NCI-H2171 treated with DMSO at 0.1 percent for 48 hours (cell line): ENCODE measurements at regions not wholly inside any gene's neighbourhood (a gene's known extent, or its start where the extent isn't known, plus 50 kb on each side); places are given as distances from the start of the nearest gene placed in this dataset.
A peak's percentile ranks its signal among the peaks of the same experiment; 100 is the strongest.

Source experiments
- DNase-seq: peaks from one replicate; lab custom pipeline; 2025; lab: John Stamatoyannopoulos, UW

DNA sequence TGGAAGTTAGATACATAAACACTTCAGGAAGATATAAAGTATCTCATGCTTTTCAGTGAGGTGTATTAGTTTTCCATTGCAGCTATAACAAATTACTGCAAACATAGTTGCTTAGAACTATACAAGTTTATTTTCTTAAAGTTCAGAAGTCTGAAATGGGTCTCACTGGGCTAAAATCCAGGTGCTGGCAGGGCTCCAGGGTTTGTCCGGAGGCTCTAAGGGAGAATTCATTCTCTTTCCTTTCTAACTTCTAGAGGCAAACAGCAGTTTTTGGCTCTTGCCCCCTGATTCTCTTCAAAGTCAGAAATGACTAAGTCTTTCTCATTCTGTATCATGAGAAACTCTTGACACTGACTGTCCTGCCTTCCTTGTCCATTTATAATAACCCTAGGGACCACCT, 138.8 kb downstream of the AASDHPPT start:
- DNase-seq, result no peak

DNA sequence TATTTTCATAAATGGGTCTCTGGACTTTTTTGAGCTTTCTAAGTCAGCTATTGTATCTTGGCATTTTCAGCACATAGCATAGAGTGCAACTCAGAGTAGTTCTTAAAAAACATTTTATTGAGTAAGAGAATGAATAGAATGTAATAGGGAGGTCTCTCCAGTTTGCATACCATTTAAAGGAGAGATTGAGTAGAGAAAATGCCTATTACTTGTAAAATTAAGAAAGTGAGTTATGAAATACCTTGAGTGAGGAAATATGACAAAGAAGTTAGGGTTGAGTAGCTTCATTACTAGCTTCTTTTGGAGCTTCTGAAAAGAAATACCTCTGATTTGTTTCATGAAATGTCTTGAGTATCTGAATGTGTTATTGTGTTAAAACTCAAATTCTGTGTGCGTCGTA, 140.0 kb downstream of the AASDHPPT start:
- DNase-seq, result no peak

DNA sequence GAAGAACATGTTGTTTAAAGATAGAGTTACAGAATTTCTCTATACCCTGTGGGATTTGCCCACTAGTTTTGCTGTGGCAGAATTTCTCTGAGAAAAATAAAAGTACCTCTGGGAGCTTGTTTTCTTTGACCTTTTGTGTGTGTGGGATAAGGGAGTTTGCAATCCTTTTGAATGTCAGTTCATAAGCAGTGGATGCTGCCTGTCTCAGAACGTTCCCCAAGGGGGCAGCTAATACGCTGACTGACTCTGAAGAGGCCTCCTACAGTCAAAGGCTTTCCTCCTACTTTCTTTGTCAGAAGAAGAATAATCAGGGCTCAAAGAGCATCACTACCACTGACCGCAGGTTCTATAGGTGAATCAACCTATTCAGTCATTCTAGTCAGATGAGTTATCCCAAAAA, 140.6 kb downstream of the AASDHPPT start:
- no peak for DNase-seq

DNA sequence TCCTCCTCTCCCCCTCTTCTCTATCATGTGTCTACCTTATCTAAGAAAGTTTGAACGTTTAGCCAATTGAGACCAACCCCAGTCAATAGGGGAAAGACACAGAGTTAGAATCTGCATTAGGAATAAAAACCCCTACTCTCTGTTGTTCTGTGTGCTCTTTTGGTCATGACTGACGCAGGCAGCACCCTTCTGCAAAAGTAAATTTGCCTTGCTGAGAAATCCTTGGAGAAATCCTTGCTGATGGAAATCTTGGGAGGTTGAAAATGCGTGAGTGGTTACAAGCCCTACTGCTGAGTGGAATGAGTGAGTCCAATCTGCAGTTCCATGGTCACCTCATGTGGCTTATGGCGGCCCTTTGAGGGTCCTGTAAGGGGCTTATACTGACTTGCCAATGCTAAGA, 145.2 kb downstream of the AASDHPPT start:
- no peak for DNase-seq

DNA sequence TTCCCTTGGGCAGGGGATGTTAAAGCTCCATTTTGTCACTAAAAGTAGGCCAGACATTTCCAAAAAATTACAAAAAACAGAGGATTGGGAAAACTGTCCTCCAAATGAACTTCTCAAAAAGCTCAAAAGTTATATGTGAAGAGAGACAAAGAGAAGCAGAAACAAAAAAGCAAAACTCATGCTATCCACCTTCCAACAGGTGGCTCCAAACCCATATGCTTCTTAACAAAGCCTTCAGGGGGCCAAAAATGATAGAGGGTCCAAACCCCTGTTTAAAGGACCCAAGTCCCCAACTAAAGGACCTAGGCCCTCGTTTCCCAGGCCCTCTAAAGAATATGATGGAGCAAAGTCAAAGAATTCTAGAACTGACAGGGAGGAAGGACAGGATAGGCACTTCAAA, 146.7 kb downstream of the AASDHPPT start:
- DNase-seq, result no peak

DNA sequence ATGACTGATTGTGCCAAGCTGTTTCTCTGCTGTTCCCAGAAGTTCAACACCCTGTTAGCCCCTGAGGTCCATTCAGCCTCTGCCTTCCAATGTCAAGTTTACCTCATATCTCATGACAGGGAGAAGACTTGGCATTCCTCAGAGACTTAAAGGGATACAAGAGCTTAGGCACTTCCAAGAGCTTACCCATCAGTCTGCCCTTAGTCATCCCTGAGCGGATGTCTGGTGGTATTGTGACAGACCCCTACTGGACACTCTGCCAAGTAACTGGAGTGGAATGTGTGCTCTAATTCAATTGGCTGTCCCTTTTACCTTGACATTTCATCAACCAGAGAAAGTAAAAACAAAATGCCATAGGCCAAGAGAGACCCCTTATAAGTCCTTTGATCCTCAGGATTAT, 151.5 kb downstream of the AASDHPPT start:
- DNase-seq, result no peak

DNA sequence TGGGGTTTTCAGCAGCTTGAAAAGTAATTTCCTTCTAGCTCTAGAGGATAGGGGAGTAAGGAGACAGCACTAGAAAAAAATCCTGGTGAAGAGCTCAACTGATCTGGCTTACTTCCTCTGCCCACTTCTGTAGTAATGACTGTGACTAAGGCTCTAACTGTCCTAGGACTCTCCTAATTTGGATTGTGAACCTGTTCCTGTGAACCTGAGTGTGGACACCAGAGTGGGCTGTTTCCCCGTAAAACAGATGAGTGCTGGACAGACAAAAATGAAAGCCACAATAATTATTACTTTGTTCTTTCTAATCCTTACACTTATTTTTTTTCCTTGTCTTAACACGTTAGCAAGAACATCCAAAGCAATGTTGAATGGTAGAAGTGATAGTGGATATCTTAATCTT, 154.1 kb downstream of the AASDHPPT start:
- DNase-seq, result no peak

DNA sequence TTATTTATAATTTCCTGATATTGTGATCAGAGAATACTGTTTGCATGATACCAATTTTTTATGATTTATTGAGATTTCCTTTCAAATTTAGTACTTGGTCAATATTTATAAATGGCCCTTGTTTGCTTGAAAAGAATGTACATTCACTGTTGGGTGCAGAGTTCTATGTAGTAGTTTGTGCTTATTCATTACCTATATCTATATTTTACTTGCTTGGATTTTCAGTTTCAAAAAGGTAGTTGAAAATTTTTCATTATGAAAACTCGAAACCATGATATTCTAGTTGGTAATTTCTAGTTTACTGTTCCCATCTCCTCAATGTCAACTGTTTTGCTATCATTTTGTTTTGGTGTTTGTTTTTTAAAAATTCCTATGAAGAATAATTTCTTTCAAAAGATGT, 155.7 kb downstream of the AASDHPPT start:
- no peak for DNase-seq

DNA sequence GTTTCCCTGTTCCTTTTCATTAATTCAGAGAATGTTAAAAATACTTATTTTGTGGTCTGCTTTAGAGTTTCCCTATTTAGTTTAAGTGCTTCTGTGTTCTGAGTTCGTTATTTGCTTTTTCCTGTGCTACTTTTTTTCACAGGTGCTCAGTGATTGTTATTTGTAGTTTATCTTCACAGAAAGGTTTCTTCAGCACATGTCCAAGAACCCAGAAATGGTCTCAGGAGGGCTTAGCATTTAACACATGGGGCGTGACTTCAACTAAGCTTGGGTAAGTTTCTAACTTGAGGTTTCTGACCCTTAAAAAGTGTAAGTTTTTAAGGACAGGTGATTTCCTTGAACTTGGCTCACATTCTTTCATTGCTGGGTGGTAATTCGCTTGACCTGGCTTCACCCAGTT, 157.3 kb downstream of the AASDHPPT start:
- no peak for DNase-seq

DNA sequence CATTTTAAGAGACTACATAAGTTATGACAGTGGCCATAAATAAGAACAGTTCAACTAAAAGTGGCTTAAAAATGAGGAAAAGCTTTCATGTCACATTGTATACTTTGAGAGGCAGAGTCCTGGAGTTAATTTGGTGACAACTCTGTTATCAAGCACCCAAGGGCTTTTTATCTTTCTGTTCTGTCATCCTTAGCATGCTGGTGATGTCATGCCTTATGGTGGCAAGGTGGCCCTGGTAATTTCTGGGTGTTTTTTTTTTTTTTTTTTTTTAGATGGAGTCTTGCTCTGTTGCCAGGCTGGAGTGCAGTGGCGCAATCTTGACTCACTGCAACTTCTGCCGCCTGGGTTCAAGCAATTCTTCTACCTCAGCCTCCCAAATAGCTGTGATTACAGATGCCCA, 158.8 kb downstream of the AASDHPPT start:
- DNase-seq, result no peak

DNA sequence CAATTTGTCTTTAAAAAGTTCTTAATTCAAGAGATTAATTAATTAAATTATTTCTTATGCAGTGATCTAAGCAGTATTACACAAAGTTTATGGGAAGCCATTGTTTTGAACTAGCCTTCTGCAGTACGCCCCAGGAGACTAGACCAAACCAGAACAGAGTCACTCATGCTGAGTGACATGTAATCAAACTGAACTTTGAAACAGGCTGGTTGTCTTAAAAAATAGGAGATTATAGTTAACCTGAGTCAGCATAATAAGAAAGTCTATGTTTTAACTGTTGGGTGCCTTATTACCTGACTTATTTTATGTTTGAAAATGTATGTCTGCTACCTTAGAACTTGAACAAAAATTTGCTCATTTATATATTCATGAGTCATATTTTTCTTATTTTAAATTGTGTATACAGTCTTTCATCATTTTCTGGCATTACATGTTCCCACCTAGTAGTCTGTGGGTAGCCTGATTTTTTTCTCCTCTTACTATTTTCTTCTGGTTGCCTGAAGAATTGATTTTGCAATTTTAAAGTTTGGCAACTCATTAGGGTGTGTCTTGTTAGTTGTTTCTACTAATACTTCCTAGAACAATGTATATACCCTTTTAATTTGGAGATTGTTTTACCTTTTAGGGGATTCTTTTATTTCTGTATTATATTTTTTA, 161.4 kb downstream of the AASDHPPT start:
- DNase-seq, result no peak

DNA sequence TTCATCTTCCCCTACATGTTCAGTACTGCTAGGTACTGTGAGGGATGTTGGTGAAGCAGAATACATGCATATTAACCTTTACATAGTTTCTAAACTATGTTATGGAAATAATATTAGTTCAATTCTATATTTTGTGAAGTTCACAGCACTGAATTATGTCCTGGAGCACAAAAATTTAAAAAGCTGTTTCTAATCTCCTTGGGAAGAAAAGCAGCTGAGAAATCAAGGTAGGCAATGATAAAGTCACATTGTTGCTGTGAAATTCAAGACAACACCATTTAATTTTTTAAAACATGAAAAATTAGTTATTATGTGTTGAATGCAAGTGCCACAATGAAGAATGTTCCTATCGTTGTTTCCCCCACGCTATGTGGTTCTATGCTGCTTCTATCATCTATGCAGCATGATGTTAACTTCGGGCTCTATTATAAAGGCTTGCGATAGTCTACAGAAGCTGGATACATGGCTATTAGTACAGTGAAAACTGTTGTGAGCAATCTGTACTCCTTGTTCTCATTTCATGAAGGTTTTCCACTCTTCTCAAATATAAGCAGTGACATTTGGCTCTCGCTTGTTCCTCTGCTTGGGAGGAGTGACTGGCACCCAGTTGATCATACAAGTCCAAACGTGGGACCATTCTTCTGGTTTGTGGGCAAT, 164.3 kb downstream of the AASDHPPT start:
- DNase-seq, result no peak

DNA sequence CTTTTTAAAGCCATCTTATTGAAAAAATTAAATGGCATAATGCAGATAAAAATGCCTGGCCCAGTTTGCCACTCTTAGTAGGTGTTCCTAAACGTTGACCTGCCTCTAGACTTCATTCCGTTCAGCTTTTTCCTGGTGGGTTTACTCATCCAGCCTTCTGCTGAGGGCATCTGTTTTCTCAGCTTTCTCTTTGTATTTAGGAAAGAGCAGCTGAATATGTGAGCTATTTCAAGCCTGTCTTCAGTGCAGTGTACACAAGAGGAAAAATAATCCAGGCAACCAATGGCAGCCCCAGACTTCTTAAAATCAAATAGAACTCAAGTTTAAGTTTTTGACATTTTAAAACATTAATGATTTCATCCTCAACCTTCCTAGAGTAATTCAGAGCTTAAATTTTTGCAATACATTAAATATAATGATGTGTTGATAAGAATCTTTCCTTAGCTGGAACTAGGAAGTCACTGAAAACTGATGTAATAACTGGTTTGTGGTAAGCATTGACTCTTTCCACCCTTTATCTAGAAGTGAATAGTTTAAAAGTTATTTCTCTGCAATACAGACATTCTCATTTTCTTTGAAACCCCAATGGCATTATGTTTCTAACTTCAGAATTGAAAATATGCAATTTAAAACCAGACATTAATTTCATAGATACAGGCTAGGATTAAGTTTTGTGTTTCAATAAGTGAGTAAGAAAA, 165.4 kb downstream of the AASDHPPT start:
- DNase-seq, result no peak

DNA sequence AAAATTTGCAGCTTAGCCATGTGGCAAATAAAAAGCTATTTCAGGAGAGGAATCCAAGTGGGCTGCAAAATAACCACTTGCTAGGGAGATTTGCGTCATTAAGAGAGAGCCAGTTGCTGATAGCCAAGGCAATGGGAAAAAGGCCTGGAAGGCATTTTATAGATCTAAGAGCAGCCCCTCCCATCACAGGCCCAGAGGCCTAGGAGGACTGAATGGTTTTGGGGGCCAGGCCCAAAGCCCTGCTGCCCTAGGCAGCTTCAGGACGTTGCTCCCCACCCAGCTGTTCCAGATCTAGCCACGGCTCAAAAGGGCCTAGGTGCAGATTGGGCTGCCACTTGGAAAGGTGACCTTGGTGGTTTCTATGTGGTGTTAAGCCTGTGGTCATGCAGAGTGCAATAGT, 169.0 kb downstream of the AASDHPPT start:
- DNase-seq, result no peak

DNA sequence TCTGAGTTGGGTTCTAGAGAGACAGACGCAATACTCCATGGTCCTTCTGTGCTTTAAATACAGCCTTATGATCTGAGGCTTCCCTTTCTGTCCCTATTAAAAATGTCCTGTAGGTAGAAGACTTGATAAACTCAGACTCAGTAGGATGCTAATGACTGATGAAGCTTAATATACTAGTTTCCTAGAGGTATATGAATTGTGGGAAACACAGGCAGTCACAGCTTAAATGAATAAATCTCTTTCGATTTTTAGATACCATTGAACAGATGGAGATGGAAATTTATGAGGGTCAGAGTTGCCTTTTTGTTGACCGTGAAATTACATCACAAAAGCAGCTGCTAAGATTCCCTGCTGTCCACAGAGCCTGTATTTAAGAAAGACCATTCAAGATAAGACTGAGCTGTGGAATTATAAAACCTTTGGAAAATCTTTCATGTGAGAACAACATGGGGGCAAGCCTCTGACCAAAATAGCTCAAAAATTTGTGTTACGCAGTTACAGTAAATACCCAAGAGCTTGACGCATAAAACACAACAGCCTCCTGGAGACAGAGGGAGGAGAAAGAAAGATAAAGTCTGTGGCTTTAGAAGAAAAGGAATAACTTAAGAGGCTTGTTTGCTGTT, 172.3 kb downstream of the AASDHPPT start:
- DNase-seq, result no peak

DNA sequence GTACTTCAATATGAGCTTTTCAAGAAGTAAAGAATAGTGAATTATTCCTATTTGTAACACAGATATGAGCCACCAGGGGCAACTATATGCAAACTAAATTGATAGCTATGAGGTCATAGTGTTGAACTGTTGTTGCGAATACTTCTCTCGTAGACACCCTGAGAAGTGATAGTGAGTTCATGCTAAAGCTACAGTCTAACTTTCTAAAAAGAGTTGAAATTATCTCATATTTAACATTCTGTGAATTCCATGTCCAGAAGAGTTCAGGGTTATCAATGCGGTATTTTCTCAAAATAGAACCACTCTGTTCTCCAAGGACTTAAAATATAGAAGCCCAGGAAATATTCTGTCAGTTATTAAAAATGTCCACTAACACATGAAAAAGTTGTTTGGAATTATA, 185.4 kb downstream of the AASDHPPT start:
- no peak for DNase-seq

DNA sequence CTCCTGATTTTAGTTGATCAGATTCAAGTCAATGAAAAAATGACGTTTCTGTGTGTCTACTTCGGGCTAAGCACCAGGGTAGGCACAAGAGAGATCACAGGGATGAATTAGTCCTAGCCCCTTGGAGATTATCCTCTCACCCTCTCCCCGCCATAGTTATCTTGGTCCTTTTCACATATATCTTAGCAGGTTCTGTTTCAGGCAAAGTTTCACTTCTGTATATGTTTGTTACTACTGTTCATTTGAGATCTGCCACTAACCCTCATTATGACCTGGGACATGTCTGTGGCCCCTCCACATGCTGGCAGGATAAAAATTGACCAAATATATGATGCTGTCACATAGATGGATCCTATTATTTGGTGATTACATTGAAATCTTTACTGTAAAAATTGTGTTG, 186.1 kb downstream of the AASDHPPT start:
- DNase-seq, result no peak

DNA sequence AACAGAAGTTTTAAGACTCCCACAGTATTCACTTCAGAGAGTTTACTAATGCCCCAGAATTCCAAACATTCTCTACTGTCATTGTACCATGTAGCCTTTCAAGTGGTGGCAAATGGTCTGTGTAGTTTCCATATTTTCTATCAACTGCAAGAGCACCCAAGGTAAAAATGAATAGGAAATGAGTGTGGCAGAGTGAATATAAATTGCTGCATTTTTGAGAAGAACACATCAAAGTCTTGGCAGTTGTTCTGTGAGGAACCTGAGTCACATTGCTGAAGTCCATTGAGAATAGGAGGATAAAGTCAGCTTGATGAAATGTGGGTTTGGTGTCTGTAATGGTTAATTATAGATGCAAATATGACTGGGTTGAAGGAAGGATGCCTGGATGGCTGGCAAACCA, 193.6 kb downstream of the AASDHPPT start:
- no peak for DNase-seq

DNA sequence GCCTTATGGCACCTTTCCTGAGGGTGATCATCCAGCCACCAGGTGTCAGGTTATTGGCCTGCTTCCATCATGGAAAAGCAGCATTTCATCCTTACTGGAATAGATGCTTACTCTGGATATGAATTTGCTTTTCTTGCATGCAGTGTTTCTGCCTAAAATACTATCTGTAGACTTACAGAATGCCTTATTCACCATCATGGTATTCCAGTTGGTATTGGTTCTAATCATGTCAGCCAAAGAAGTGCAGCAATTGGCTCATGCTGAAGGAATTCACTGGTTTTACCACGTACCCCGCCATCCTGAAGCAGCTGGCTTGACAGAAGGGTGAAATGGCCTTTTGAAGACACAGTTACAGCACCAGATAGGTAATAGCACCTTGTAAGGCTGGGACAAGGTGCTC, 194.2 kb downstream of the AASDHPPT start:
- peak; percentile 2 for DNase-seq

DNA sequence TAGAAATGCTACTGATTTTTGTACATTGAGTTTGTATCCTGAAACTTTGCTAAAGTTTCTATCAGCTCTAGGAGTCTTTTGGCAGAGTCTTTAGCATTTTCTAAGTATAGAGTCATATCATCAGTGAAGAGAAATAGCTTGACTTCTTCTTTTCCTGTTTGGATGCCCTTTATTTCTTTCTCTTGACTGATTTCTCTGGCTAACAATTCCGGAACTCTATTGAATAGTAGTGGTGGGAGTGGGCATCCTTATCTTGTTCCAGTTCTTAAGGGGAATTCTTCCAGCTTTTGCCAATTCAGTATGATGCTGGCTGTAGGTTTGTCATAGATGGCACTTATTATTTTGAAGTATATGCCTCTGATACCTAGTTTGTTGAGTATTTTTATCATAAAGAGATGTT, 197.7 kb downstream of the AASDHPPT start:
- DNase-seq, result no peak

DNA sequence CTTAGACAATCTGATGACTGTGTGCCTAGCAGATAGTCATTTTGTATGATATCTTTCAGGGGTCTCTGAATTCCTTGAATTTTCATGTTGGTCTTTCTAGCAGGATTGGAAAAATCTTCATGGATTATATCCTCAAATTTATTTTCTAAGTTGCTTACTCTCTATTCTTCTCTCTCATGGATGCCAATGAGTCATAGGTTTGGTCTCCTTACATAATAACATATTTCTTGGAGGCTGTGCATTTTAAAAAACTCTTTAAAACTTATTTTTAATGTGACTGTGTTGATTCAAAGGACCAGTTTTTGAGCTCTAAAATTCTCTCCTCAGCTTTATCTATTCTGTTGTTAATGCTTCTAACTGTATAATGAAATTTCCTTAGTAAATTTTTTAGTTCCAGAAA, 198.7 kb downstream of the AASDHPPT start:
- DNase-seq, result no peak

DNA sequence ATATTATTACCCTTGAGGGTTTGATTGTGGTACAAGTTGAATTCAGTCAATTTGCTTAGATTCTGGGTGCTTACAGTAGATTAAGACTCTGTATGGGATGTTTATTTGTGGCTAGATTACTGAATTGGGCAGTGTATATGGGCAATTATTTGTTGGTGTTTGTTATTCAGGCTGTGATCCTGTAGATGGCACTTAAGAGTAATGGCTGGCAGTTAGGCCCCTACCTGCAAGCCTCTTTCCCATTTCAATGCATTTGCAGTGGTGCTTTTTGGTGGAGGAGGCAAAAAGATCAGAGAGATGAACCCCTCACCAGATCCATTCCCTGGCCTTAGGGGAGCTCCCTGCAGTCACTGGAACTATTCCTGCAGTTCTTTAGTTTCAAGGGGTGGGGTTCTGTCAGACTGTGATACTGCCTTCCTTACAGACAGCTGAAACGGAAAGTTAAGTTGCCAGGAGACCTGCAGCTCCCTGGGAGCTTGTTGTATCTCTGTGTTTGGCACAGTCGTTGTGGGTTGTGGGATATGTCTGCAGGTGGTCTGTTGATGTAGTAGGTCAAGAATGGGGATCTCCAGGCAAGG, 199.5 kb downstream of the AASDHPPT start:
- DNase-seq, result peak; percentile 5

DNA sequence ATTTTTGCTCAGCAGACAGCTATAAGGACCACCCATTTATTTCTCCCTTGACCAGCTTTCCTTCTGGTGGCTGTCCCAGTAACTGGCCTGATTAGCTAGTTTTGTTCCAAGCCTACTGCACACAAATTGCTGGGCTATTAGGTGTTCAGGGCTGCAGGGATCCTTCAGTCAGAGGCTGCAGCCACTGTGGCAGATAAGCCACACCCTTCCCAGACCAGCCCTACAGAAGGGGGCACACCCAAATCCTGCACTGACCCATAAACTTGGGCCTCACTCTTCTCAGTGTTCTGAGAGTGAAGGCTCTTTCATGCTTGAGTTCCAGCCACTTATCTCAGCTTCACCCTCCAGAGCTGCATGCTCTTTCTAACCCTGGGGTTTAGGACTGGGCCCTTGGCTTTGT, 200.0 kb downstream of the AASDHPPT start:
- no peak for DNase-seq
